Epithelial cell of proximal tubule (primary cell): ENCODE measurements at regions not wholly inside any gene's neighbourhood (a gene's known extent, or its start where the extent isn't known, plus 50 kb on each side); places are given as distances from the start of the nearest gene placed in this dataset.
A peak's percentile ranks its signal among the peaks of the same experiment; 100 is the strongest.

Source experiments
- DNase-seq: peaks from one replicate; pipeline ENCODE4 v3.0.0-alpha.2; 2011; ENCODE audit warnings: low read depth
- H3K4me3 ChIP-seq: 2 replicates; pipeline ENCODE4 v1.5.1; 2011; ENCODE audit warnings: low read depth, mild to moderate bottlenecking, low read length
- TF ChIP-seq, protein P1 (sequence below): conservative IDR thresholded peaks from 2 replicates; pipeline ENCODE4 v1.5.1; 2012; ENCODE audit warnings: low read depth, mild to moderate bottlenecking, low read length

DNA sequence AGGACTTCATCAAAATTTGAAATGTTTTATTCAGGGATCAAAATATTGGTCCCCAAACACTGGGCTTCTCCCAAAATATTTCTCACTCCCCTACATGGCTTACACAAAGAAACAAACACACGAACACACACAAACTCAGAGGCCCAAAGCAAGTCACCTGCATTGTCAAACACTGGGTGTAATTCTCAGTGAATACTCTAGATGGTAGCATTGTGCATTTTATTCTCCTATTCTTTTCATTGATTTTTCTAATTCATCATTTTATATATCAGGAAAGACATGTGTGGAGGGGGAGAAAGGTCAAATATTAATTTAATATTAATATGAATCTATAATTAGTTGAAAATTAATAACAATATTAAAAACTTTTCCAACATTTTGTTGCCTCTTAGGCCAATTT is 72.3 kb upstream of the TNMD start:
- DNase-seq, result no peak
- no peak overlapping the region for H3K4me3 ChIP-seq
- TF ChIP-seq, protein P1, sequence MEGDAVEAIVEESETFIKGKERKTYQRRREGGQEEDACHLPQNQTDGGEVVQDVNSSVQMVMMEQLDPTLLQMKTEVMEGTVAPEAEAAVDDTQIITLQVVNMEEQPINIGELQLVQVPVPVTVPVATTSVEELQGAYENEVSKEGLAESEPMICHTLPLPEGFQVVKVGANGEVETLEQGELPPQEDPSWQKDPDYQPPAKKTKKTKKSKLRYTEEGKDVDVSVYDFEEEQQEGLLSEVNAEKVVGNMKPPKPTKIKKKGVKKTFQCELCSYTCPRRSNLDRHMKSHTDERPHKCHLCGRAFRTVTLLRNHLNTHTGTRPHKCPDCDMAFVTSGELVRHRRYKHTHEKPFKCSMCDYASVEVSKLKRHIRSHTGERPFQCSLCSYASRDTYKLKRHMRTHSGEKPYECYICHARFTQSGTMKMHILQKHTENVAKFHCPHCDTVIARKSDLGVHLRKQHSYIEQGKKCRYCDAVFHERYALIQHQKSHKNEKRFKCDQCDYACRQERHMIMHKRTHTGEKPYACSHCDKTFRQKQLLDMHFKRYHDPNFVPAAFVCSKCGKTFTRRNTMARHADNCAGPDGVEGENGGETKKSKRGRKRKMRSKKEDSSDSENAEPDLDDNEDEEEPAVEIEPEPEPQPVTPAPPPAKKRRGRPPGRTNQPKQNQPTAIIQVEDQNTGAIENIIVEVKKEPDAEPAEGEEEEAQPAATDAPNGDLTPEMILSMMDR, result peak; percentile 48

DNA sequence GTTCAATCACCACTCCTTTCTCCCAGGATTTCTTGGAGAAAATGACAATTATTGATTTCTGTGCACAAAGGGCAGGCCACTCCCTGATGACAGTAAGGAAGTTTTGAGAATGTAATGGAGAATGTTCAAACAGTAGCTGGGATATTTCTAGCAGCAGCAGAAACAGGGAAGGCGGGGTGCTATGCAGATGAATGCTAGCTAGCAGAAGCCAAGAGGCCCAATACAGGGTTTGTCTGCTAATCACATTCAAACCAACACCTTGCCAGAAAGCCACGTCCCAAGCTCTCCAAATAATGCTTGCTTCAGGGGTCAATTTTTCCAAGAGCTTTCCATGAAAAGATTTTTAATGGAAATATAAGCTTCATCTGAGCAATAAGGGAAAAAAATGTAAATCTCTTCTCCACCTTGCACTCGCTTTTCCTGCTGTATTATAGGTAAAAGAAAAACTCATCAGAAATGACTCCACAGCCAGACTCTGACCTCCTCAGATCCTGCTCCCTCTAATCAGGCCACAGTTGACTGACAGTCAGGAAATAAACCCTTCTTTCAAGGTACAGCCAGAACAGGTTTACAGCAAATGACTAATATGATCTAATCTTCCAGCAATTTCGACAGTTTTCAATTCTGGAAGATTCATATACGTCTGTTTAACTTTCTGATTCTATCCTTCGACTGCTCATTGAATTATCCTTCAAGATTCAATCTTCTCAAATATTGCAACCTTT is 84.7 kb upstream of the PCDH19 start:
- H3K4me3 ChIP-seq, result no peak overlapping the region
- TF ChIP-seq, protein P1, result no peak
- no peak for DNase-seq

DNA sequence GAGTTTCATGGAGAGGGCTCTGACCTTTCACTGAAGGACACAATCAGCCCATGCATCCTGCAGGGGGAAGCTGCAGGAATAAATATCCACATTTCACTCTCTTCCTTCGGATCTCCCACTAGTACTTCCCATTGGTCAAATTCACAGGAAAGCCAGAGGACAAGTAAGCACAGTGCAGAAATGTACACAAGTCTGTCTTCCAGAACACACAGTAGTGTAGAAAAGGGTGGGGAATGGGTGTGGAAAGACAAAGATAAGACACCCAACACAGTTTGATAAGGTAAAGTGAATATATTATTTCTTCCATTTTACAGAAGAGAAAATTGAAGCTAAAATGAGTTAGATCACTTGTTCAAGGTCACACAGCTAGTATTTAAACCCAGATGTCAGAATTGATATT is 81.1 kb upstream of the PCDH19 start:
- DNase-seq, result no peak
- H3K4me3 ChIP-seq, result no peak overlapping the region
- TF ChIP-seq, protein P1, result no peak

DNA sequence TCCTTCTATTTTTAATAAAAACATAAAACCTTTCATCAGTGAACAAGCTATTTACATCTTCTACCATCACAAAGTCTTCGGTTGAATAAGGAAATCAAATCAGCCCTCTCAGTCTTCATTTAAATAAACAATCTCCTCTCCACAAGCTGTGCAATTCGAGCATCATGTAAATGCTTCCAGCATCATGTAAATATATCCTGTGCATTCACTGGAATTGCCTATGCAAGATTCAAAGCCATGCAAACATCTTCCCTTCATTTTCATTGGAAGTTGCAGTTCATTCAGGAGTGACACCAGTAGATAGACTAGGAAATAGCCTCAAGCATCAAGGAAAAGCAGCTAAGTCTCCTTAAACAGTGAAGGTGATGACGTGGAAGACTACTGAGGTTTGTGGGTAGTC is 77.7 kb upstream of the PCDH19 start:
- TF ChIP-seq, protein P1, result no peak
- DNase-seq, result no peak

DNA sequence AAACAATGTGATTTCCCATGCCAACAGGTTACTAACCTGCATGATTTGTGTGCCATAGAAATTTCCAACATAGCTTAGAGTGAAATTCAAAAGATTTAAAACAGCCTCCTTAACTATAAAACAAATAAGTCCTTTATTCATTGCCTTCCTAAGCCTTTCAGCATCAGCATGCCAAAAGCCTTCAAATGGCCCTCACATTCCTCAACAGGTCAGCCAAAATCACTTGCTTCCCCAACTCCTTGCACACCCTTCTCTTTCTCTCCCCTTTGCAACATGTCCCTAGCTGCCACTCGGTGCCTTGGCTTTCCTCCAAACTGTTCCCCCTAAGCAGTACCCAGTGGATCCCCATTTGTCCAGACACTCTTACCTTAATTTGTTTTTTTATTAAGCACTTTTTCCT is 74.9 kb upstream of the PCDH19 start:
- no peak overlapping the region for H3K4me3 ChIP-seq
- no peak for DNase-seq
- TF ChIP-seq, protein P1, result no peak

More for the DNA sequence above, 77.7 kb upstream of the PCDH19 start:
- no peak overlapping the region for H3K4me3 ChIP-seq

DNA sequence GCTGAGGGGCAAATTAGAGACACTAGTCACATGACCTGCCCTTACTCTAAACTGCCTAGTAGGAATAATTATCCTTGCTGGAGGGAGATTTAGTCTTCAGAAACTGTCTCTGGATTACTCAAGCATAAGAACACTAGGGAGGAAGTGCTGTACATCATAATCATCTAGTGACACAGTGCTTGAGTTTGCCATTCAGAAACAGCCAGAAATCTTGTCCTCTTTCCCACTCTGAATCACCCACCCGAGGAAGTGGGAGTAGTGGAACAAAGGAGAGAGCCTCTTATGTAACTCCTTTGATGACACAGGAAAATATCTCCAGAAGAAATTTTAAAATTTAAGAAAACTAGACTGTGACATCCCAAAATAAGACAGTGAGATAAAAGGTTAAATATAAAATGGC is 69.3 kb upstream of the PCDH19 start:
- H3K4me3 ChIP-seq, result no peak overlapping the region
- TF ChIP-seq, protein P1, result no peak
- DNase-seq, result no peak

DNA sequence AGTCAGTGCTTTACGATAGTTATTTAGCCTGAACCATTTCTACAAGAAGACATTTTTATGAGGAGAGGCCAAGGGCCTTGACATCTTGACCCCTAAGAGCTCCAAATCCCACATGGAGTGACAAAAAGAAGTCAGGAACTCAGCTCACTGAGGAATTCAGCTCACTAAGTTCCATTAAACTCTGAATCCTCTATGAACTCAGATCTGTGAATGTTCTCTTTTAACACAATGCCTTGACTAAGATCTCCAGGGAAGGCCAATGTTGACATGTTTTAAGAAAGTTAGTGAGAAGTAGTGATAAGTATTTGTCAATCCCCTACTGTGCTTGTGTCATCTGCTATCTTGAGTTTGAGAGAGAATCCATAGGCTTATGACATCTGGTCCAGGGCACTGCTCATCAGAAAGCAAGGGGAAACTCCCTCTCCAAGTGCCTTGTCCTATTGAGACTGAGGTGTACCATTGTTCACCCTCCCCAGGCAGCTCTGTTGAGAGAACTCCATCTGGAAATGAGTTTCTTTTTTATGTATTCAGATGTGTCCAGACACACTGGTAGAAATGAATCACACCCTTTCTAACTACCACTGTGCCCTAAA is 68.7 kb upstream of the PCDH19 start:
- H3K4me3 ChIP-seq, result no peak overlapping the region
- no peak for DNase-seq
- TF ChIP-seq, protein P1, result no peak
